Body of pancreas (tissue), 4 donors: ENCODE measurements at regions not wholly inside any gene's neighbourhood (a gene's known extent, or its start where the extent isn't known, plus 50 kb on each side); places are given as distances from the start of the nearest gene placed in this dataset. TPM values are rescaled to one million over a fixed set of nuclear protein-coding genes. Genes with fewer than 3 reads are reported as not detected.

ENCODE experiments used
- ATAC-seq: fragments of 150-250 bp; one replicate; pipeline ENCODE4 v1.9.1; 2016
- DNase-seq, 4 donors: peaks; one replicate each; pipeline ENCODE4 v3.0.0-alpha.2; 2019
- H3K27ac ChIP-seq, 4 donors: fragments of 200-600 bp; sonication (generic); 1 replicate in 3 of 4; 2 replicates in 1 of 4; pipeline versions ENCODE4 v1.5.1 to v1.6.1; 2016 to 2019; ENCODE audit warnings: mild to moderate bottlenecking in 1 of 4, mixed read lengths in 1 of 4, moderate library complexity in 1 of 4
- H3K27me3 ChIP-seq, 2 donors: fragments of 200-600 bp; sonication (generic); one replicate each; pipeline ENCODE4 v1.6.0; 2016; ENCODE audit warnings: mild to moderate bottlenecking in 1 of 2
- H3K36me3 ChIP-seq, 2 donors: fragments of 200-600 bp; sonication (generic); replicated peaks in 1 of 2; 2 replicates each; pipeline ENCODE4 v1.5.1; 2016; ENCODE audit warnings: low read depth in 2 of 2; ENCODE audit not compliant: insufficient read depth in 1 of 2
- H3K4me1 ChIP-seq: fragments of 200-600 bp; sonication (generic); one replicate; pipeline ENCODE4 v1.6.0; 2016
- H3K4me3 ChIP-seq, 2 donors: fragments of 200-600 bp; sonication (generic); 1 replicate in 1 of 2; 2 replicates in 1 of 2; pipeline ENCODE4 v1.5.1; 2016 to 2019
- H3K9me3 ChIP-seq, 3 donors: fragments of 200-600 bp; sonication (generic); 1 replicate in 2 of 3; 2 replicates in 1 of 3; pipeline ENCODE4 v1.5.1; 2016
- CTCF ChIP-seq, 7 experiments: fragments of 450-650 bp in 4 of 7; fragments of 200-600 bp in 3 of 7; sonication (generic) in 3 of 7; IDR thresholded peaks; one replicate each; pipeline ENCODE4 v1.5.1; 2016 to 2019; ENCODE audit warnings: antibody characterized with exemption in 7 of 7
- POLR2A ChIP-seq, 3 donors: fragments of 450-650 bp; IDR thresholded peaks; one replicate each; pipeline ENCODE4 v1.6.1; 2016; ENCODE audit warnings: antibody characterized with exemption in 3 of 3, mild to moderate bottlenecking in 2 of 3
- WGBS, 2 donors: methylation state at CpG; one replicate each; pipeline ENCODE4 v1.1.5; 2017; 5-methylcytosine and 5-hydroxymethylcytosine counted together
- intact Hi-C: fragments of 100-400 bp; cut with DNase I; formaldehyde crosslinking; loops from one replicate; pipeline ENCODE4 v1.15.1; 2023
- small RNA-seq: library from RNA; depleted of rRNA; stranded (forward); fragments of <200 nt; gene quantifications from one replicate; pipeline ENCODE3, GENCODE V24; 2016

- WGBS, 2 donors: 65 to 80% methylated on average over 8 of the region's 8 CpGs
- DNase-seq: no peak
Observed at GRCh38 chr7:4629287-4629895, 52.7 kb upstream of the FOXK1 start.

GRCh38 chr7:4631380-4632179 lies 50.5 kb upstream of the FOXK1 start:
- intact Hi-C loops: no loop called here
- no peak overlapping the region for H3K4me3 ChIP-seq
- DNase-seq (peak; percentile 48 to 71 (median 68)), ATAC-seq (peak; percentile 83)
- 11 to 19% methylated on average over 18 to 25 of the region's 25 CpGs for WGBS, 2 donors
- peaks cover 10% of the 10 kb centered on the region for H3K4me1 ChIP-seq
- H3K27ac ChIP-seq: no peak overlapping the region
- TF ChIP-seq CTCF (IDR thresholded peaks at IDR 0.05) (peak in 6 of 7 experiments; percentile 12 to 68 (median 52)), POLR2A (IDR thresholded peaks at IDR 0.05) (no peak)
- H3K36me3 ChIP-seq: no peaks in the 10 kb centered on the region
- H3K27me3 ChIP-seq: no peaks in the 10 kb centered on the region
- no peaks in the 10 kb centered on the region for H3K9me3 ChIP-seq

More at GRCh38 chr7:4629287-4629895, 52.7 kb upstream of the FOXK1 start:
- TF ChIP-seq POLR2A (IDR thresholded peaks at IDR 0.05) (no peak), CTCF (IDR thresholded peaks at IDR 0.05) (no peak)
- Histone ChIP-seq H3K4me1 (peaks cover 10% of the 10 kb centered on the region), H3K9me3 (no peaks in the 10 kb centered on the region), H3K4me3 (no peak overlapping the region), H3K27ac (no peak overlapping the region), H3K36me3 (no peaks in the 10 kb centered on the region), H3K27me3 (no peaks in the 10 kb centered on the region)
- intact Hi-C loops: no loop called here
- ATAC-seq: no peak

Small RNA genes lying in the stretch of these regions (small RNA-seq; reads per million reads assigned to genes)
- gene CYP3A54P: not detected
